ENCODE measurements at regions not wholly inside any gene's neighbourhood (a gene's known extent, or its start where the extent isn't known, plus 50 kb on each side); places are given as distances from the start of the nearest gene placed in this dataset.

DNA sequence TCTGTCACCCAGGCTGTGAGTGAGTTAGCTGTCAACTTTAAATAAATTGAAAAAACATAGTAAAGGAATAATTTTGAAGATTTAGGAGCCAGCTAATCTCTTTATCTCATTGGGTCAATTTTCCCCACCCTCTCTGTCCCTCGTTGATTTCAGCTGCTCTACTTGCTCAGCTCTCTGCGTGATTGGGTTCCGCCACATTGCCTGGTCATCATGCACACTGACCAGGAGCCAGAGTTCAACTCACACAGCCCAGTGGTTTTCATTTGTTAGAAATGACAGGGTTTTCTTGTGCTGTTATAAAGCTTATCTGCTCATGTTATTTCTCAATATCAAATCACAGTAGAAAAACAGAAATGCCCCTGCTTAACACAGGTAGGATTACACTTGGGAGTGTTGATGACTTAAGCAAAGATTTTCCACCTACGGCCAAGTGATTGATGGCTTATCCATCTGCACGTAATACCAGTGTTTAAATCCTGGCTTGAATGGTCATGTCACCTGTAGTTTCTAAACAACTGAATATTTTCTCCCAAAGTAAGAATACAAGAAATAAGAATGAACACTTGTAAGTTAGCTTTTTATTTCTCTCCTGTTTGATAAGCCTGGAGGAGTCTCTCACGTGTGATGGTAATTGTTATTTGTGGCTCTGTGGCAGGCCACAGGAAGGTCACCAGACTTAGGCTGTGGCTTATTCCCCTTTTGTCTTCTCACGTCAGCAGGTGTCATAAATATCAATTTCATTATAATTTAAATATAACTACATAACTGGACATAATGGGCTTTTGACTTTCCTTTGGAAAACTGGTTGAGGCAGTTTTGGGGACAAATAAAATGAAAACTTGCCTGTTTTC is 367.2 kb upstream of the DDHD1 start:
- ATAC-seq (no peak), DNase-seq (ENCODE audit: low spot score in 2 of 2) (no peak)
- H3K36me3 Mint-ChIP-seq = no peaks in the 10 kb centered on the region
- H3K27ac Mint-ChIP-seq = no peak overlapping the region
- peaks cover 0 to 10% of the 10 kb centered on the region in 2 donors for H3K9me3 Mint-ChIP-seq

DNA sequence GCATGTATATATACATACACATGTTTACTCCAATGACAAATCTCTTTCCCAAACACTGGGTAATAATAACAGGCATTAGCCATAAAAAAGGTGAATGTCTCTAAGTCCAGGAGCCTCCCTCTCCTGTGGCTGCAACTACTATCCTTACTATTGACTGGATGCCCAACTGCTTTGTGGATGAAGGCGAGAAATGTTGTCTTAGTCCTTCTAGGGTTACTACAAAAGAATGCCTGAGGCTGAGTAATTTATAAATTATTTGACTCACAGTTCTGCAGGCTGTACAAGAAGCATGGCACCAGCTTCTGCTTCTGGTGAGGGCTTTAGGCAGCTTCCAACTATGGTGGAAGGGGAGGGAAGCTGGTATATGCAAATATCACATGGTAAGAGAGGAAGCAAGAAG is 366.0 kb upstream of the DDHD1 start:
- Mint-ChIP-seq H3K27ac (no peak overlapping the region), H3K9me3 (peaks cover 0 to 10% of the 10 kb centered on the region in 2 donors), H3K36me3 (no peaks in the 10 kb centered on the region)
- DNase-seq (ENCODE audit: low spot score in 2 of 2) (no peak), ATAC-seq (no peak)

DNA sequence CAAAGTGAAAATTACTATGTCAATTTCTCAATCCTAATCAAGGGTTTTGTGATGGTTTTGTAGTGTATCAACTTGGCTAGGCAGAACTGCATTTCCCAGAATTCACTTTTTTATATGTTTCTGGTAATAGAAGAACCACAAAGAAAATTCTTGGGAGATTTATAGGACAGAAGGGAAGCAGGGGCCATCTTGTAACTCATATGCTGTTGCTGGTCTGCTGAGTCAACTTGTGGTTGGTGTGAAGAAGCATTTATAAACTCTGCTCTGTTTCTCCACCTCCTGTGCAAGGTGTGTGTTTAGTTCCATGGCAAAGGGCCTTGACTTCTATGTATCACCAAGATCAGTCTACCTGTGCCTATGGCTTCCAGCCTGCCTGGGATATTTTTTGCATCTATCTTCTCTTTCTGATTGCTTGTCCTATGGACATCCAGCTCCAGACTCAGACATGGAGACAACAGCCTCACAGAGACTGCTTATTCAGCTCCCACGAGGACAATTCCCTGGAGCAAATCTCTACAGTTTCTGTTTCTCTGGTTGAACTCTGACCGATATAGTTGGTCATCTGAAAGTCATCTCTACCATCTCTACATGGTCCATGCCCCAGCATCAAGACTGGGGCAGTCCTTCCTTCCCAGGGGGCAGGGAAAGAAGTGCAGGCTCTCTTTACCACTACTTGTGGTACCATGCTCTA is 364.3 kb upstream of the DDHD1 start:
- DNase-seq (ENCODE audit: low spot score in 2 of 2) (no peak), ATAC-seq (no peak)
- H3K9me3 Mint-ChIP-seq = peaks cover 0 to 14% of the 10 kb centered on the region in 2 donors
- no peaks in the 10 kb centered on the region for H3K36me3 Mint-ChIP-seq
- H3K27ac Mint-ChIP-seq = no peak overlapping the region

DNA sequence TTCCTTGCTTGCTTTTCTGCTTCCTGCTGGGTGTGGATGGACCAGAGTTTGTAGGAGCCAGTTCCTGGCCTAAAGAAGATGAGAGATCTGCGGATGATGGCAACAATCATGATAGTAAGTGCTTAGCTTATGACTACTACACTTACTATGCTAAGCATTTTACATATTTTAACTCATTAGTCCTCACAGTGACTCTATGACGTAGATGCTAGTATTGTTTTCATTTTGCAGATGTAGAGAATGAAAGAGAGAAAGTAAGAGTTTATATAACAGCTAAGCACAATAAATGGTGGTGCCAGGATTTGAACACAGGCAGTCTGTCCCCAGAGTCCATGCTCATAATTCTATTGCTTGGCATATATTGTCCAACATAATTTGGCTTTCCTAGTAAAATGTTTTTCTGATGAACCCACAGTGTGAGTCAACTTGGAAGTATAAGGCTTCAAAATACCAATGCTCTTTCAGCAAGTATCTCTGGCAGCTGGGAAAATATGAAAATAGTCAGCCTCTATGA is 363.2 kb upstream of the DDHD1 start:
- DNase-seq (ENCODE audit: low spot score in 2 of 2) (no peak), ATAC-seq (no peak)
- peaks cover 0 to 14% of the 10 kb centered on the region in 2 donors for H3K9me3 Mint-ChIP-seq
- H3K27ac Mint-ChIP-seq = no peak overlapping the region
- no peaks in the 10 kb centered on the region for H3K36me3 Mint-ChIP-seq

DNA sequence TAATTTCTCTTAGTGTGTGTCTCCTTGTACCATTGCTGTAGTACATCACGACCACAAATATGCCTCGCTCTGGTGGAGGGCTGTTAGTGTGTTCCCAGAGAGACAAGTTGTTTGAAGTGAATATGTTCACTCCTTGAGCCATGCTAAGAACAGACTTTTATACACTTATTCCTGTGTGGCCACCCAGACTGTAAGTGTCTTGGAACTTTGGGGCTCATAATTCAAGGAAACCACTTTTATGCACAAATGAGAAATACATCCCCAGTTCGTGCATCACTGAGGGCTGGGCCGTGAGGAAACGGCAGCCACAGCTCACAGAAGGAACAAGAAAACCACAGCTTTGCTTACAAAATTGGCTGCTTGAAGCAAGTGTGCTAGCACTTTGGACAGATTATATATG is 362.2 kb upstream of the DDHD1 start:
- DNase-seq (ENCODE audit: low spot score in 2 of 2) (no peak), ATAC-seq (no peak)
- H3K36me3 Mint-ChIP-seq = no peaks in the 10 kb centered on the region
- peaks cover 0 to 14% of the 10 kb centered on the region in 2 donors for H3K9me3 Mint-ChIP-seq
- no peak overlapping the region for H3K27ac Mint-ChIP-seq

DNA sequence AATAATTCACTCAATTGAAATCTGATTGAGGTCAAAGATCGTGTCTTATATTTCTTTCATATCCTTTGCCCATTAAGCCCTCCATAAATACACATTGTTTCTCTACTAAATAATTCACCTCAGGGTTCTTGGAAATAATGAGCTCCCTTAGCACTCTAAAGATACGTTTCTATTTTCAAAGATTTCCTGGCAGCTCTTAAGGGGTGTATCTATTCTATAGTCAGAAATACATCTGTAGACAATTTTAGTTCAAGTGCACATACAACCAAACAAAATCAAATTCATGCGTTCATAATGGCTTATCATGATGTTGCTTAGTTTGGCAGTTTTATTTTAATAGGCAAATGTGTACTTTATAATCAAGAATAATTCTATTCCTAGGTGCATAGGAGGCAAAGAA is 361.1 kb upstream of the DDHD1 start:
- H3K36me3 Mint-ChIP-seq = no peaks in the 10 kb centered on the region
- DNase-seq (ENCODE audit: low spot score in 2 of 2) (no peak), ATAC-seq (no peak)
- H3K9me3 Mint-ChIP-seq = peaks cover 0 to 9% of the 10 kb centered on the region in 2 donors
- no peak overlapping the region for H3K27ac Mint-ChIP-seq

DNA sequence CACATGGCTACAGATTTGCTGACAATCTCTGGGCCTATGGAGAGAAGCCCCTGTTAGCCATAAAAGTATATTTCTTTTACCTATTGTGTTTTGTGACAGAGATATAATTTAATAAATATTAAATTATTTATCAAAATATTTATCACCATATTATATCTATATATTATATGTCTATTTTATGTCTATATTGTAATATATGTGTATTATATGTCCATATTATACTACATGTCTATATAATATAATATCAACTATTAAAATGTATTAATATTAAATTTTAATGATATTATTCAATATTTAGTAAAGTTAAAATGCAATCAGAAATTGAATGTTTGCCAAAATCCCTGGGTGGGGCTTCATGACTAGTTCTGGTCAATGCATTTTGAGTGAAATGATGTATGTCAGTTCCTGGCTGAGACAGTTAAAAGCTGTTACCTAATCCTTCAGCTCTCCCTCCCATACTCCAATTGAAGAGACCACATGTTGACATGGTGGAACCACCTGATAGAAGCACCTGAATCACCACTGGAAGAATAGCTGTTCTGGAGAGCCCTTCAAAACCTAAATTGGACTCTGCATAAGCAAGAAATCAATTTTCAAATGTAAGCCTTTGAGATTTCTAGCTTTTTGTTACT is 357.3 kb upstream of the DDHD1 start:
- H3K9me3 Mint-ChIP-seq = peaks cover 0 to 13% of the 10 kb centered on the region in 2 donors
- DNase-seq (ENCODE audit: low spot score in 2 of 2) (no peak), ATAC-seq (no peak)
- H3K36me3 Mint-ChIP-seq = no peaks in the 10 kb centered on the region
- no peak overlapping the region for H3K27ac Mint-ChIP-seq

DNA sequence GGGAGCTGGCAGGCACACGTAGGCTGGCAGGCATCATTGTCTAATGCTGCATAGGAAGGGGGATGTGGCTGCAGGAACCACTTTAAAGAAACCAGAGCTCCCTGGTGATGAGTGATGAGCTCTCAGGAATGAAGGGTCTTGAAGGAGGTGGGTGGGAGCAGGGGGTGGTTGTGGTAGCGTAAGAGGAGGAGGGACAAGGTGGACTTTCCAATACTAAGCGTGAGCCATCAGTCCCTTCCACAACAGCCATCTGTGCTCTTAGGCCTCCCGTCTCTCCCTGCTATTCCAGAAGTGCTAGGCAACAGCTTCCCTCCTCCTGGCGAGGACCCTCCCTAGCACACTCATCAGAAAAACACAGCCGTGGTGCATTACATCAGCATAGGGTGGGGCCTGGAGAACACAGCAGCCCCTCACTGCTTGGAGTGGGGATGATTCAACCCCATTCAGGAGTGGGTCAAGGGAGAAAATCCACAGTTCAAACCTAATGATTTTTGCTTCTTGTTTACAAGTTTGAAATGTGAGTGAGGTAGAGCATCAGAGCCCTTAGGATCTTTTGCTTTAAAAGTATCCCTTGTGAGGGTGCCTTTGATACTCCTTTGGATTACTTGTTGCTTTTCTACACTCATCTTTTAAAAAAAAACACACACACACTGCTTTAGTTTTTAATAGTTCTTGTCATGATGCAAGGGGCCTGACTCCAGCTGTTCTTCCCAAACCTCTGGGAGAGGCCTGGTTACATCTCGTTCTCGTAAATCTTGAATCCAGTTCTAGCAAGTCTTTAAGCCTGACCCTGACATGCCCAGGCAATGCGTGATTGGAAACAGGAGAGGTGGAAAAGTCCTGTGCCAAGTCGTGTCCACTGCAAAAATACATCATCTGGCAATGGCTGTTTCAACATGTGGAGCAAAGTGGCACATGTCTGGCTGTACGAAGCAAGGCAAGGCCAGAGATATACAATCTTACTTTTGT is 356.4 kb upstream of the DDHD1 start:
- Mint-ChIP-seq H3K9me3 (peaks cover 4 to 21% of the 10 kb centered on the region in 2 donors), H3K36me3 (peaks cover 0 to 5% of the 10 kb centered on the region in 2 donors), H3K27ac (no peak overlapping the region)
- DNase-seq (ENCODE audit: low spot score in 2 of 2) (no peak), ATAC-seq (no peak)

DNA sequence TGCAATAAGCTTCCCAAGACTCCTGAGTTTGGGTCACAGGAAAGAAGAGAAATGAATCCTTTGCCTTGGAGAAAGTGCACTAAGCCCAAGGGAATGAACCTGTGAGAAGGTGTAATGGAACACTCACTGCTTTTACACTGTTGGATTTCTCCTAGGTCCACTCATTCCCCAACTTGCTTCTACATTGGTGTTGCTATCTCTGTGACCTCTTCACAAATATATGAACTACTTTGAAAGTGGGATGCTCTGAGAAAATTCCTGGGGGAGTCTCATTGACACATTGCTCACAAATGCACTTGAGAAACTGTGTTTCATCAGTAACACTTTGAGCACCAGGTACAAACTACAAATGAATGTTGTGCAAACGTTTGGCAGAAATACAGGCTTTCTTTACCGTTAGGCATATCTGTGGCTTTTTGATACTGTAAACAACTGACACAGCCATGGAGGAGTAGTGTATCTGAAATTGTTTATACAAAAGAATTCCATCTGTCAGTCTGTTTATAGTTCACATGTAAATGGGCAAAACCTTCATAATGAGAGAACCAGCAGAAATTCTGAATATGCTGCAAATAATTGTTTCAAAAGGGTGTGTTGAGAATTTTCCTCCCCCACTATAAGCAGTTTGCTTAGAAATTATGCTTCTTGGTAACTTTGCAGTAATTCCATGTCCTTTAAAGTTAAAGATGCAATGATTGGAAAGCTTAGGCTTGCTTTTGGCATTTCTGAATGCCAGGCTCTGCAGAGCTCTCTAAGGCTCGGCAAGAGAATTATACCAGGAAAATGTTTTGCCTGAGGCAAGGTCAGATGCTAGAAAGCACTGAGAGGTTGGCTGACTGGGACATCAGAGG is 348.5 kb upstream of the DDHD1 start:
- H3K36me3 Mint-ChIP-seq = peaks cover 0 to 8% of the 10 kb centered on the region in 2 donors
- no peak overlapping the region for H3K27ac Mint-ChIP-seq
- ATAC-seq (no peak), DNase-seq (ENCODE audit: low spot score in 2 of 2) (no peak)
- H3K9me3 Mint-ChIP-seq = peaks cover 22 to 37% of the 10 kb centered on the region in 2 donors

DNA sequence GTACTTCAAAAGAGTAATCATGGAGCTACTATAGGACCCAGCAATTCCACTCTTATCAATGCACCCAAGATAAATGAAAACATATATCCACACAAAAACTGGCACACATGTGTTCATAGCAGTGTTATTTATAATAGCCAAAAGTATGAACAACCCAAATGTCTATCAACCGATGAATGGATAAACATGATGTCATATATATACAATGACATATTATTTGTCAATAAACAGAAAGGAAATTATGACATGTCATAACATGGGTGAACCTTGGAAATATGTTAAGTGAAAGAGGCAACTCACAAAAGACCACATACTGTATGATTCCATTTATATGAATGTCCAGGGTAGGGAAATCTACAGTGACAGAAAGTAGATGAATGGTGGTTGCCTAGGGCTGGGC is 347.1 kb upstream of the DDHD1 start:
- no peak for ATAC-seq
- Mint-ChIP-seq H3K27ac (no peak overlapping the region), H3K36me3 (peaks cover 0 to 11% of the 10 kb centered on the region in 2 donors), H3K9me3 (peaks cover 25 to 31% of the 10 kb centered on the region in 2 donors)
- DNase-seq (ENCODE audit: low spot score in 2 of 2) = no peak

DNA sequence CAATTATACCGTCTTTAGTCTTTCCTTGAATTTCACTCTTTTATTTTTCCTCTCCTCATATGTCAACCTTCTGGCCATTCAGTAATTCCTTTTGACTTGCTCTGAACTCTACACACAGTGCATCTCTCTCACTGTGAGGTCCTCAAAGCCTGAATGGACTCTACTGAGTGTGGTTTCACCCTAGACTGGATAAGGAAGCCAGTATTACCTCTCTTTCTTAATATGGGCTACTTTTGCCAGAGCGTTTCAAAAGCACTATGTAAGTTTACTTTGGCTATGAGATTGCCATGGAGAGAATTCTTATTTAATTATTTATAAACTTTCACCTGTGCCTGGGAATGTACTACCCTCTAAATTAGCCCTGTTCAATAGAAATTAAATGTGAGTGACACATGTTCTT is 343.5 kb upstream of the DDHD1 start:
- DNase-seq (ENCODE audit: low spot score in 2 of 2) = no peak
- H3K27ac Mint-ChIP-seq = no peak overlapping the region

DNA sequence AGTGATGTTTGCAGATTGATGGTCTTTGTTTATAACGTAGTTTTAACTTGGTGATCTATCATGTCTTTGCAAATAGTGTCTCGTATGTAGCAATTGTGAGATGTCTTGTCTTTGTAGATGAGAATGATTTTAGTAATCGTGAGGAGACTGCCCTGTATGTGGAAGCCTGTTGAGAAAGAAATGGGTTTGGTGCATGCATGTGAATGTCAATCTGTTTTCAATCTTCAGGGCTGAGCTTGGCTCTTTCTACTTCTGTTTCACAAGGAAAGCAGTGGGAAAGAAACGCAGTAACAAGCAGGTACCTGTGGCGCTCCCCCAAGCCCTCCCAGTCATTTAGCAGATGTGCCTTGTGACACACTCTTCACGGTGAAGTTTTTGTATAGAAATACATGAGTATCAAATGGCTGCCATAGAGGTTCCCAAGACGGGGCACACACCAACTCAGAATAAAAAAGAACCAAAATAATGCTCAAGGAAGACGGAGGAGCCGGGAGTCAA is 342.8 kb upstream of the DDHD1 start:
- ATAC-seq = no peak
- Mint-ChIP-seq H3K36me3 (peaks cover 0 to 4% of the 10 kb centered on the region in 2 donors), H3K9me3 (peaks cover 4 to 11% of the 10 kb centered on the region in 2 donors), H3K27ac (no peak overlapping the region)
- no peak for DNase-seq (ENCODE audit: low spot score in 2 of 2)

More for the DNA sequence above, 343.5 kb upstream of the DDHD1 start:
- no peak for ATAC-seq
- Mint-ChIP-seq H3K36me3 (peaks cover 0 to 4% of the 10 kb centered on the region in 2 donors), H3K9me3 (peaks cover 4 to 11% of the 10 kb centered on the region in 2 donors)

DNA sequence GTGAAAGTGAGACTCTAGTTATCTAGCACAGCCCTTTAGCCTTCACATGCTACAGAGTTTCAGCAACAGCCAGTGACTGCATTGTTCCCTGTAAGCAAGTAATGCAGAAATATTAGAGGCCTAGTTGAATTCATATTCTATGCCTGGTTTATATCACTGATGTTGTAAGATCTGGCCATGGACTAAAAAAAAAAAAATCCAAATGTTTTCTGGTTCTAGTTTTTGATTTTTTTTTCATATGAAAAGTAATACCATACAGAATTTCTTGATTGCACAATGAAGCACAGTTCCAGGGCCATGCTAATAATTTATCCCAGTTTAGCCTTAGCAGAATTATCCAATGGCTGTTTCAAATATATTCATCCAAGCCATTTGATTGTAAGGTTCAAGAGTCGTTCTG is 341.5 kb upstream of the DDHD1 start:
- H3K36me3 Mint-ChIP-seq = peaks cover 0 to 4% of the 10 kb centered on the region in 2 donors
- no peak overlapping the region for H3K27ac Mint-ChIP-seq
- peaks cover 4 to 11% of the 10 kb centered on the region in 2 donors for H3K9me3 Mint-ChIP-seq
- ATAC-seq (no peak), DNase-seq (ENCODE audit: low spot score in 2 of 2) (no peak)

DNA sequence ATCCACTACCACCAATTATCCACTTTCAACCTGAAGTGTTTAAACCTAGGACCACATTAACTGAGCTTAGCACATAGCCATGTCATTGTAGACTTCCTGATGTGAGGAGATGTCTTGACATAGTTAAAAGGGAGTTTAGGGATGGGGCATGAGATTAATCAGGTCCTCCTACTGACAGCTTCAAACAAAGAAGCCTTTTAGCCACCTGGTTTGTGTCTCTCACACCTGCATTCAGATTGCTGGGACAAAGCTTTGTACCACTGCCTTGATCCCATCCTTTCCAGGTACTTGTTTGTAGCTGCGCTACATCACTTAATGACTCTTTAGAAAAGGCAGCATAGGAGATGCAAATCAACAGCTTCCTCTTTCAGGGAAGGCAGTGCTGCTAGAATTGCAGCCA is 340.7 kb upstream of the DDHD1 start:
- DNase-seq (ENCODE audit: low spot score in 2 of 2) (no peak), ATAC-seq (no peak)
- Mint-ChIP-seq H3K36me3 (peaks cover 0 to 4% of the 10 kb centered on the region in 2 donors), H3K27ac (no peak overlapping the region), H3K9me3 (peaks cover 3 to 10% of the 10 kb centered on the region in 2 donors)

DNA sequence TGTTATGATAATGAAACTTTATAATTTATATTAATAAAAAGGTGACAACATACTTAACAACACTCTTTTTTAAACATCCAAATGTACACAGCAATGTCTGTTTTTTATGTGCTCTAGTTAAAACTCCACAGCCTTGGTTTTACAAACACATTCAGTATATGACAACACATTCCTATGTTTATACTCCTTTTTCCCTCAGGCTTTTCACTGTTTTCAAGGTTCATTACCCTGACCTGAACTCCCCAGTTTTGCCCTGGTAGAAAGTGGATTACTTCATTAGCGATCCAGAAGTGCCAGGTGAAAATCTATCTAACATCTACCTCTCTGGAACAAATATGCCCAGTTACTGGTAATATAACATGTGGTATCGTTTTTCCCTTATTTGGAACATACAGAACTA is 340.2 kb upstream of the DDHD1 start:
- no peak overlapping the region for H3K27ac Mint-ChIP-seq
- DNase-seq (ENCODE audit: low spot score in 2 of 2) (no peak), ATAC-seq (no peak)
- H3K9me3 Mint-ChIP-seq = peaks cover 0 to 7% of the 10 kb centered on the region in 2 donors
- H3K36me3 Mint-ChIP-seq = peaks cover 0 to 4% of the 10 kb centered on the region in 2 donors
